NB4 (cell line): ENCODE measurements at regions not wholly inside any gene's neighbourhood (a gene's known extent, or its start where the extent isn't known, plus 50 kb on each side); places are given as distances from the start of the nearest gene placed in this dataset.

Experiments
- CTCF ChIP-seq: IDR thresholded peaks from one replicate; pipeline ENCODE4 v1.5.1; 2012; ENCODE audit warnings: low read depth, low read length
- POLR2A ChIP-seq: IDR thresholded peaks from 2 replicates; pipeline ENCODE4 v1.6.1; 2011; ENCODE audit warnings: mild to moderate bottlenecking; ENCODE audit not compliant: insufficient read length; ENCODE audit errors: extremely low read depth

- no peak for TF ChIP-seq CTCF
- TF ChIP-seq POLR2A, result no peak
Measured at GRCh38 chr2:21757805-21758430, 634.1 kb downstream of the TDRD15 start.
